BJ (cell line): ENCODE measurements at regions not wholly inside any gene's neighbourhood (a gene's known extent, or its start where the extent isn't known, plus 50 kb on each side); places are given as distances from the start of the nearest gene placed in this dataset.

Source experiments
- CTCF ChIA-PET: fragments of 350-600 bp; formaldehyde crosslinking; extraction: SDS; loops from one replicate; lab custom pipeline; 2021; ENCODE audit warnings: antibody characterized with exemption, inconsistent platforms; lab: Yijun Ruan, JAX
- POLR2A ChIA-PET: fragments of 300-600 bp; sonication (Branson Sonifier 250); formaldehyde crosslinking; extraction: SDS; loops from one replicate; lab custom pipeline; 2021; ENCODE audit warnings: antibody characterized with exemption; lab: Charles Lee
- DNase-seq: peaks from one replicate; pipeline ENCODE4 v3.0.0-alpha.2; 2011; ENCODE audit warnings: low read depth
- H3K27me3 ChIP-seq: 2 replicates; pipeline ENCODE4 v1.6.0; 2011; ENCODE audit warnings: low read length; ENCODE audit not compliant: control insufficient read depth, insufficient read depth
- H3K36me3 ChIP-seq: 2 replicates; pipeline ENCODE4 v1.5.1; 2011; ENCODE audit warnings: low read length; ENCODE audit not compliant: control insufficient read depth, insufficient read depth
- H3K4me3 ChIP-seq: 2 replicates; pipeline ENCODE4 v1.5.1; 2011; ENCODE audit warnings: low read depth, mild to moderate bottlenecking, control low read depth, low read length
- CTCF ChIP-seq: IDR thresholded peaks from 2 replicates; pipeline ENCODE4 v1.5.1; 2011; ENCODE audit warnings: low read depth, mild to moderate bottlenecking, control low read depth, inconsistent platforms, low read length, moderate library complexity; ENCODE audit not compliant: insufficient read depth

DNA sequence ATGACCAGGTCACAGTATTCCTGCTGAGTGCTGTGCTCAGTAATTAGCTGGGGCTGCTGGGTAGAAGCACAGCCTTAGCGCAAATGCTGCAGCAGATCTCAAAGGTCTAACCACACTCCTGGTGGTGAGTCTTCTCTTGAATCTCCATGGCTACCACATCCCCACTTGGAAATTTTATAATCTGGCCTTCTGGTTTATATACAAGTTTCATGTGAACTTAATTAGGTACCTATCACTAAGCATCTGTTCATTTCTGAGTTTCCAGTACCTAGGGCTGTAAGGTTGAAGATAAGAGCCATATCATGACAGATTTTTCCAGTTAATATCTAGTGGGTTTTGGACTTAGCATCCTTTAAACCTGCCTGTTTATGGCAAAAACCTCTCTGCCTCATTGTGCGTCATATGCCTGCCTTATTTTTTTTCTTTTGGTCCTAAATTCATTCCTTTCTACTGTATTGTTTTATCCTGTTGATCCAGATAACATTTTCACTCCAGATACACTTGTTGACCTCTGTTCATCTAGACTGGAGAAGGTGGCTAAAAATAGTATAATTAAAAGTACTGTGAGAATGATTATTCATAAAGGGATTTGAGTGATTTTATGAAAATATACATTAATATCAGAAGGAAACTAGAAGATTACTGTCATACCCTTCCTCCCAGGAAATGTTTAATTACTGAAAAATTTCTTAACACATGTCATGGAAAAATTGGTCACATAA, 168.4 kb upstream of the THUMPD2 start:
- Histone ChIP-seq H3K27me3 (no peaks in the 10 kb centered on the region), H3K4me3 (no peak overlapping the region), H3K36me3 (no peaks in the 10 kb centered on the region)
- no peak for TF ChIP-seq CTCF
- POLR2A ChIA-PET, result interaction anchor here (0.9 kb wide), 1 partner anchor 256 kb away, joined by 3 read pairs; no protein-coding TSS in a partner anchor
- CTCF ChIA-PET, result interaction anchor here (0.9 kb wide), 1 partner anchor 34 kb away, joined by 3 read pairs; no protein-coding TSS in a partner anchor
- DNase-seq, result no peak

DNA sequence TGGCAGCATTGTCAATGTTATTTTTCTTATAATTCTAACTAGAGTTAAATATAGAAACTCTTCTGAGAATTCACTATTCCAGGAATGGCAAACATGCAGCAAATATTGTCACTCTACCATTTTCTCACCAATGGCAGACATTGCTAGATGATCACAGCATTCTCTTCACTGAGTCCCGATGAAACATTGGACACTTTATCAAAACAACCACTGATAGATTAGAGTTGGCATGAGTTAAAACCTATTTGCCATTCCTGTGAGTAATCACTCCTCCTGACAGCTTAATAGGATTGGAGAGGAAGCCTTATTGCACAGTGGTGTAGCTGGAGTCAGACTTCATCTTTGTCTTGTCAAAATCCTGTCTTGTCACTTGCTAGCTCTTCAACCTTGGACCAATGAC, 163.9 kb upstream of the THUMPD2 start:
- no peaks in the 10 kb centered on the region for H3K27me3 ChIP-seq
- DNase-seq, result no peak
- CTCF ChIA-PET, result no interaction called here
- TF ChIP-seq CTCF, result no peak
- no peaks in the 10 kb centered on the region for H3K36me3 ChIP-seq
- POLR2A ChIA-PET, result interaction anchor here (0.7 to 1.0 kb wide), 2 partner anchors 10 to 101 kb away, joined by 3 to 4 read pairs; no protein-coding TSS in a partner anchor
- H3K4me3 ChIP-seq, result no peak overlapping the region

DNA sequence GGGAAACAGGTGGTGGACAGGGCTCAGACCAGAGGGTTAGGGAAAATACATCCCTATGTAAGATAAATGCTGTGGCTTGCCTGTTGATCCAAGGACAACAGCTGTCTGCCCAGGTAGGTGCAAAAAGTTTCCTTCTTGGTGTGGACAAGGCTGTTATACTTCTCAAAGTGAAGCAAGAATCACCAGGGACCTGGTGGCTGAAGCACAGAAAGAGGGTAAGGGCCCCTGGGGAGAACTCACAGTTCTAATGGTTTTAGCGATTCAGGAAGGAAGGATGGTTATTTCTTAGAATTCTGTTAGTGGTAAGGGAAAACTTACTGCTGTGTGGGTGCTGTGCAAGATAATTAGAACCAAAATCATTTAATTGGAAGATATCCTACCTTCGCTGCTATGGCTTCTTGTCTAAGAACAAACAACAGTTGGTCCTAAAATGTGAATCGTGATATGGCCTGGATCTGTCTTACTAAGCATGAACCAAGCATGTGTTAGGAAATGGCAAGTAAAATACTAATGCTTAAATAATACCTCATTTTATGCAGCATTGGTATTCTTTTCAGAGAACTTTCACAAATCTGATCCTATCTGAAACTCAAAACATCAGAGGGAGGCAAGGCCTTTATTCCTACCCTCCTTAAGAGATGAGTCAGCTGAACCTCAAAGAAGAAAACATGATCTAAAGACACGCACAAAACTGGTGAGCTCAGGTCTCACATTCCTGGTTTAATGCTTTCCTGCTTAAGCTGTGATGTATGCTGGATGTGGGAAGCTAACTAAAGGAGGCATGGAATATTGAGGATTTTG, 159.2 kb upstream of the THUMPD2 start:
- no peak overlapping the region for H3K4me3 ChIP-seq
- no peaks in the 10 kb centered on the region for H3K27me3 ChIP-seq
- ChIA-PET POLR2A (interaction anchor here (0.8 to 1.2 kb wide), 5 partner anchors 15 to 262 kb away, joined by 3 to 7 read pairs (median 4); no protein-coding TSS in a partner anchor), CTCF (interaction anchor here (0.8 to 1.1 kb wide), 3 partner anchors 95 to 189 kb away, joined by 3 to 4 read pairs (median 3); no protein-coding TSS in a partner anchor)
- no peak for TF ChIP-seq CTCF
- H3K36me3 ChIP-seq, result no peaks in the 10 kb centered on the region
- DNase-seq, result peak; percentile 95

DNA sequence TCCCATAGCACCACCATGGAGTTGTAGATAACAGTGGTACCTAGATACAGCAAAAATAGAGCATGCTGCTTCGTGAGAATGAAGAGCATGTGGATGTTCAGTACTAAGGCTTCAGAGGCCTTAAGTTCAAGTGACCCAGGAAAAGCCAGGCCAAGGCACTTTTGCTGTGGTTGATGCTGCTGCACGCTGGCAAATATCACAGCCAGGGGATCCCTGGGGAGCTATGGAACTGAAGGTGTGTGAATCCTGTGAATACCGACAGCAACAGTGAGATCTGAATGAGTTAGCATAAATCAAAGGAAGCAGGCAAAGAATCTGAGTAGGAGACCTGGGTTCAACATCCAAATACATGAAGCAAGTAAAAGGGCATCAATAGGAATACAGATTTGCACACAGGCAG, 158.6 kb upstream of the THUMPD2 start:
- DNase-seq, result no peak
- no peak overlapping the region for H3K4me3 ChIP-seq
- no peaks in the 10 kb centered on the region for H3K36me3 ChIP-seq
- CTCF ChIA-PET, result interaction anchor here (0.6 to 1.1 kb wide), 3 partner anchors 106 to 190 kb away, joined by 3 to 4 read pairs (median 3); no protein-coding TSS in a partner anchor
- POLR2A ChIA-PET, result interaction anchor here (1.2 kb wide), 1 partner anchor 263 kb away, joined by 5 read pairs; no protein-coding TSS in a partner anchor
- TF ChIP-seq CTCF, result no peak
- H3K27me3 ChIP-seq, result no peaks in the 10 kb centered on the region

DNA sequence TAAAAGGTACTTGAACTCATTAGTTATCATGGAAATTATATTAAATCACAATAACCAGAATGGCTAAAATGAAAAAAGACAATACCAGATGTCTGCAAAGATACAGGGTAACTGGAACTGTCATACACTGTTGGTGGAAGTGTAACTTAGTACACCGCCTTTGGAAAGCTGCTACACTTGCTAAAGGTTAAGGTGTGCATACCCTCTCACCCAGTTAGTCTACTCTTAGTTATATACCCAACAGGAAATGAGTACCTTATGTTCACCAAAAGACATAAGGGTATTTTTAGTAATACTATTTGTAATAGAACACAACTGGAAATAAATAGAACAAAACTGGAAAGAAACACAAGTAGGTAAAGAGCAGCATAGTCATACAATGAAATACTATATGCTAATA, 155.8 kb upstream of the THUMPD2 start:
- no peaks in the 10 kb centered on the region for H3K27me3 ChIP-seq
- no peak for DNase-seq
- CTCF ChIA-PET, result no interaction called here
- POLR2A ChIA-PET, result no interaction called here
- H3K36me3 ChIP-seq, result no peaks in the 10 kb centered on the region
- H3K4me3 ChIP-seq, result no peak overlapping the region
- no peak for TF ChIP-seq CTCF
